ENCODE measurements at regions not wholly inside any gene's neighbourhood (a gene's known extent, or its start where the extent isn't known, plus 50 kb on each side); places are given as distances from the start of the nearest gene placed in this dataset.

GRCh38 chr5:106727071-106727470, 943.7 kb downstream of the EFNA5 start:
- H3K9ac ChIP-seq (replicated peaks; ENCODE audit: extremely low read depth, insufficient read depth, low read length), result no peak overlapping the region
- FAIRE-seq (no peak), DNase-seq (ENCODE audit: low read depth, low spot score) (no peak)
- intact Hi-C loops (cut with micrococcal nuclease) (no loop called here), dilution Hi-C loops (cut with MboI; ENCODE audit: extremely low pct_ligation_motif_present, low sequenced_read_pairs) (no loop called here)
- BruUV-seq (replicated peaks), result no TSS peak
- no peak overlapping the region for H3K27ac ChIP-seq (ENCODE audit: insufficient read depth, low read depth, low read length)
- no peak overlapping the region for H3K4me3 ChIP-seq (replicated peaks in 1 of 3; ENCODE audit: insufficient read depth in 1 of 3, low read depth in 1 of 3, low read length in 3 of 3)
- no peaks in the 10 kb centered on the region for H3K36me3 ChIP-seq (ENCODE audit: control insufficient read depth in 2 of 2, extremely low read depth in 1 of 2, insufficient read depth in 2 of 2, low read length in 2 of 2)
- H3K79me2 ChIP-seq (ENCODE audit: control insufficient read depth, insufficient read depth, low read length), result no peaks in the 10 kb centered on the region
- no peaks in the 10 kb centered on the region for H4K20me1 ChIP-seq (replicated peaks; ENCODE audit: control insufficient read depth, extremely low read depth, insufficient read depth, low read length)
- H3K4me2 ChIP-seq (ENCODE audit: insufficient read depth, low read length), result no peak overlapping the region
- TF ChIP-seq JUN (IDR thresholded peaks at IDR 0.05; ENCODE audit: borderline replicate concordance, insufficient read depth, insufficient read length, low read depth), result no peak
- TF ChIP-seq EZH2 (IDR thresholded peaks at IDR 0.05; ENCODE audit: borderline replicate concordance, low read depth, low read length, severe bottlenecking), result no peak
- no peak for TF ChIP-seq MAX (IDR thresholded peaks at IDR 0.05; ENCODE audit: insufficient read depth, insufficient read length)
- no peak for TF ChIP-seq GATA2 (IDR thresholded peaks at IDR 0.05; ENCODE audit: insufficient read depth, insufficient read length, low read depth, low read length)
- no peak for TF ChIP-seq FOS (IDR thresholded peaks at IDR 0.05; ENCODE audit: borderline replicate concordance, insufficient read depth, low read length)
- no peak for TF ChIP-seq CTCF (IDR thresholded peaks at IDR 0.05; ENCODE audit: extremely low read depth in 1 of 2, insufficient read depth in 1 of 2, low read depth in 1 of 2, low read length in 2 of 2)
- TF ChIP-seq POLR2A (IDR thresholded peaks at IDR 0.05; ENCODE audit: low read depth, low read length), result no peak
- no peak for TF ChIP-seq POLR2AphosphoS5 (IDR thresholded peaks at IDR 0.05; ENCODE audit: insufficient read depth, low read depth, low read length)
- TF ChIP-seq MYC (IDR thresholded peaks at IDR 0.05; ENCODE audit: low read depth, low read length), result no peak
- no peaks in the 10 kb centered on the region for H3K9me3 ChIP-seq (replicated peaks; ENCODE audit: control insufficient read depth, insufficient read depth, low read length)
- CTCF ChIA-PET, result no interaction called here
- H3K27me3 ChIP-seq (ENCODE audit: control insufficient read depth in 2 of 2, insufficient read depth in 2 of 2, low read length in 2 of 2), result no peaks in the 10 kb centered on the region
- H3K4me1 ChIP-seq (ENCODE audit: control insufficient read depth, extremely low read depth, insufficient read depth, low read length), result no peaks in the 10 kb centered on the region
- no peaks in the 10 kb centered on the region for H3K9me1 ChIP-seq (replicated peaks; ENCODE audit: control insufficient read depth, extremely low read depth, insufficient read depth, low read length)
- POLR2A ChIA-PET, result no interaction called here
- no peak overlapping the region for H2AFZ ChIP-seq (ENCODE audit: low read depth, low read length)

All from endothelial cell of umbilical vein (primary cell).